B cell (primary cell): ENCODE measurements at regions not wholly inside any gene's neighbourhood (a gene's known extent, or its start where the extent isn't known, plus 50 kb on each side); places are given as distances from the start of the nearest gene placed in this dataset.

Experiments used
- EZH2 ChIP-seq: IDR thresholded peaks from 2 replicates; pipeline ENCODE4 v1.6.1; 2012; ENCODE audit warnings: borderline replicate concordance, low read depth, mild to moderate bottlenecking, moderate library complexity, low read length; ENCODE audit not compliant: insufficient read depth, poor library complexity, severe bottlenecking
- TF ChIP-seq, protein P1 (sequence below): fragments of 200-600 bp; IDR thresholded peaks from one replicate; pipeline ENCODE4 v1.8.0; 2022; ENCODE audit warnings: antibody characterized with exemption, mild to moderate bottlenecking

DNA sequence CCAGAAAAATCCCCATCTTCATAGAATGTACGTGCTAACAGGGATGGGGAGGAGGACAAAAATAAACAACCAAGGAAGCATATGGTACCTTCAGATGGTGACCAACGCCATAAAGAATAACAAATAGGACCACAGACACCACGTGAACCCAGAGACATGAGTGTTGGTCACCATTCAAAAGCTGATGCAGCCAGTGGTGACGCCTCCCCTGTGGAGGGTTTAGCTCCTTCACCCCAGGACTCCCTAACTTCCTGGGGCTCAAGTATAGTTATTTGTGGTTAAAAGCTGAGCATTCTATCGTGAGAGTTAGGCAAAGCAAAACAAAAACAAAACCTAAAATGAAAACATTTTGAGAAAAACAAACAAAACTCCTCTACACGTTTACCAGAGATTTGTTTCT lies 184.7 kb downstream of the SOX9 start:
- TF ChIP-seq, protein P1, sequence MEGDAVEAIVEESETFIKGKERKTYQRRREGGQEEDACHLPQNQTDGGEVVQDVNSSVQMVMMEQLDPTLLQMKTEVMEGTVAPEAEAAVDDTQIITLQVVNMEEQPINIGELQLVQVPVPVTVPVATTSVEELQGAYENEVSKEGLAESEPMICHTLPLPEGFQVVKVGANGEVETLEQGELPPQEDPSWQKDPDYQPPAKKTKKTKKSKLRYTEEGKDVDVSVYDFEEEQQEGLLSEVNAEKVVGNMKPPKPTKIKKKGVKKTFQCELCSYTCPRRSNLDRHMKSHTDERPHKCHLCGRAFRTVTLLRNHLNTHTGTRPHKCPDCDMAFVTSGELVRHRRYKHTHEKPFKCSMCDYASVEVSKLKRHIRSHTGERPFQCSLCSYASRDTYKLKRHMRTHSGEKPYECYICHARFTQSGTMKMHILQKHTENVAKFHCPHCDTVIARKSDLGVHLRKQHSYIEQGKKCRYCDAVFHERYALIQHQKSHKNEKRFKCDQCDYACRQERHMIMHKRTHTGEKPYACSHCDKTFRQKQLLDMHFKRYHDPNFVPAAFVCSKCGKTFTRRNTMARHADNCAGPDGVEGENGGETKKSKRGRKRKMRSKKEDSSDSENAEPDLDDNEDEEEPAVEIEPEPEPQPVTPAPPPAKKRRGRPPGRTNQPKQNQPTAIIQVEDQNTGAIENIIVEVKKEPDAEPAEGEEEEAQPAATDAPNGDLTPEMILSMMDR = no peak
- no peak for TF ChIP-seq EZH2
